Mesothelial cell of epicardium (in vitro differentiated cells): ENCODE measurements at regions not wholly inside any gene's neighbourhood (a gene's known extent, or its start where the extent isn't known, plus 50 kb on each side); places are given as distances from the start of the nearest gene placed in this dataset.

Source experiments
- DNase-seq, 2 experiments: peaks; one replicate each; pipeline ENCODE4 v3.0.0; 2021; ENCODE audit warnings: low spot score in 2 of 2; ENCODE audit not compliant: unreplicated experiment in 2 of 2
- H3K27ac Mint-ChIP-seq: 2 replicates; pipeline ENCODE4 v1.8.0; 2021; ENCODE audit warnings: mixed read lengths
- H3K27me3 Mint-ChIP-seq: 2 replicates; pipeline ENCODE4 v1.8.0; 2021; ENCODE audit warnings: low read depth, mixed read lengths
- H3K36me3 Mint-ChIP-seq: 2 replicates; pipeline ENCODE4 v1.8.0; 2021; ENCODE audit warnings: mixed read lengths
- H3K4me1 Mint-ChIP-seq: 2 replicates; pipeline ENCODE4 v1.8.0; 2021; ENCODE audit warnings: mixed read lengths
- H3K4me3 Mint-ChIP-seq: 2 replicates; pipeline ENCODE4 v1.8.0; 2021; ENCODE audit warnings: mild to moderate bottlenecking, moderate library complexity, mixed read lengths
- H3K9me3 Mint-ChIP-seq: 2 replicates; pipeline ENCODE4 v1.8.0; 2021; ENCODE audit warnings: mixed read lengths
- TF ChIP-seq, protein P1 (sequence below): fragments of 200-600 bp; sonication (generic); IDR thresholded peaks from one replicate; pipeline ENCODE4 v1.5.0; 2021; ENCODE audit warnings: antibody characterized with exemption; ENCODE audit not compliant: unreplicated experiment

DNA sequence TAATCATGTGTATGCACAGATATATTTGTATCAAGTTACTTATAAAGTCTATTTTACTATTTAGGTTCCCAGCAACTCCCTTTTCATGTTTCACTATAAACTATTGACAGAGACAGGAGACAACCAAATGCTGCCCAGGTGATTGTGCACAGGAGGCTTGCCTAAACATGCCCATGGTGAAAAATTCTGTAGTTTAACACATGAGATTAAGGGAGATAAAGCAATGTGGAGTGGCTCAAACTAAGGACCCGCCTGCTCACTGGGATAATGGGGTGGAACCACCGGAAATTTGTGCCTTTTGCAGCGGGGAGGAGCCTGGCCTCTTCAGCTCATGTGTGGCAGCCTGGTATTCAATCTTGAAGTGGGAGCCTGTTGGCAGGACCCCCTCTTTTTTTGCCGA lies 459.5 kb upstream of the CNTN5 start:
- H3K27me3 Mint-ChIP-seq = no peaks in the 10 kb centered on the region
- H3K9me3 Mint-ChIP-seq = no peaks in the 10 kb centered on the region
- no peak overlapping the region for H3K4me3 Mint-ChIP-seq
- H3K27ac Mint-ChIP-seq = no peak overlapping the region
- no peak for DNase-seq
- TF ChIP-seq, protein P1, sequence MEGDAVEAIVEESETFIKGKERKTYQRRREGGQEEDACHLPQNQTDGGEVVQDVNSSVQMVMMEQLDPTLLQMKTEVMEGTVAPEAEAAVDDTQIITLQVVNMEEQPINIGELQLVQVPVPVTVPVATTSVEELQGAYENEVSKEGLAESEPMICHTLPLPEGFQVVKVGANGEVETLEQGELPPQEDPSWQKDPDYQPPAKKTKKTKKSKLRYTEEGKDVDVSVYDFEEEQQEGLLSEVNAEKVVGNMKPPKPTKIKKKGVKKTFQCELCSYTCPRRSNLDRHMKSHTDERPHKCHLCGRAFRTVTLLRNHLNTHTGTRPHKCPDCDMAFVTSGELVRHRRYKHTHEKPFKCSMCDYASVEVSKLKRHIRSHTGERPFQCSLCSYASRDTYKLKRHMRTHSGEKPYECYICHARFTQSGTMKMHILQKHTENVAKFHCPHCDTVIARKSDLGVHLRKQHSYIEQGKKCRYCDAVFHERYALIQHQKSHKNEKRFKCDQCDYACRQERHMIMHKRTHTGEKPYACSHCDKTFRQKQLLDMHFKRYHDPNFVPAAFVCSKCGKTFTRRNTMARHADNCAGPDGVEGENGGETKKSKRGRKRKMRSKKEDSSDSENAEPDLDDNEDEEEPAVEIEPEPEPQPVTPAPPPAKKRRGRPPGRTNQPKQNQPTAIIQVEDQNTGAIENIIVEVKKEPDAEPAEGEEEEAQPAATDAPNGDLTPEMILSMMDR = no peak
- peaks cover 17% of the 10 kb centered on the region for H3K4me1 Mint-ChIP-seq
- no peaks in the 10 kb centered on the region for H3K36me3 Mint-ChIP-seq

DNA sequence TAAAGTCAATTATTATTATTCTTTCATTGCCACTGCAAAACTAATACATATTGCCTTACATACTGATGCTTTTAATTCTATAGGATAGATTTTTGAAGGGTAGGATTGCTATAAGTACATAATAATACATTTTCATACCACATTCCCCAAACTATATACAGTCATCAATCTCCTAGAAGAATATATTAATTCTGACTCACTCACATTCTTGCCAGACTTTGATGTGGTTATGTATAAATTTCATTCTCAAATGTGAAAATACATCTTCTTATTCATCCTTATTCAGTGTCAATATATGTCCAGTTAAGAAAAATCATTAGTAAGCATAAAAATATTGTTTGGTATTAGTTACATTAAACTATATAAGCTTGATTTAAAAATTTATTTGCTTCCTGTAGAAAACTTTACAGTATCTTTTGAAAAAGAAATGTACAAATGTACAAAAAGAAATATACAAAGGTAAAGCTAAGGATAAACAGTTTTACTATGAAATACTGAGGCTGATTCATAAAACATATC lies 458.8 kb upstream of the CNTN5 start:
- Mint-ChIP-seq H3K27ac (no peak overlapping the region), H3K27me3 (no peaks in the 10 kb centered on the region), H3K4me3 (no peak overlapping the region), H3K9me3 (no peaks in the 10 kb centered on the region), H3K4me1 (peaks cover 17% of the 10 kb centered on the region), H3K36me3 (no peaks in the 10 kb centered on the region)
- DNase-seq = no peak
- TF ChIP-seq, protein P1 = no peak

- Mint-ChIP-seq H3K27ac (no peak overlapping the region), H3K4me3 (no peak overlapping the region), H3K4me1 (peaks cover 18% of the 10 kb centered on the region), H3K36me3 (no peaks in the 10 kb centered on the region), H3K27me3 (no peaks in the 10 kb centered on the region), H3K9me3 (no peaks in the 10 kb centered on the region)
- TF ChIP-seq, protein P1 = no peak
- no peak for DNase-seq
Measured at GRCh38 chr11:98564233-98564632, 456.5 kb upstream of the CNTN5 start.

DNA sequence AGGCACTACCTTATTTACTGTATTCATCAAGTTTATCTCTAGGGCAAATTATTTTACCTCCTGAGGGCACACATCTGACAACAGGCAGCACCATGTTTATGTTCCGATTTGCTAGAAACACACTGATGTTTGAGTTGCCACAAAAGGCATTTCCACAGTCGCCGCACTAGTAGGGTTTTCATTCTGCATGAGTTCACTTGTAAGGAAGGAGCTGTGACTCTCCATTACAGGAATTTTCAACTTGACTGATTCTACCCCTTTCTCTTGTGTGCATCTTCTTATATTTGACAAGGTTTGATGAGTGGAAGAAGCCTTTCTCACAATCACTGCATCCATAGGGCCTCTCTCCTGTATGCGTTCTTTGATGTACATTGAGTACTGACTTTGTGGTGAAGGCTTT lies 455.9 kb upstream of the CNTN5 start:
- H3K27ac Mint-ChIP-seq = no peak overlapping the region
- no peaks in the 10 kb centered on the region for H3K9me3 Mint-ChIP-seq
- no peak overlapping the region for H3K4me3 Mint-ChIP-seq
- TF ChIP-seq, protein P1 = no peak
- H3K4me1 Mint-ChIP-seq = peaks cover 15% of the 10 kb centered on the region
- H3K36me3 Mint-ChIP-seq = no peaks in the 10 kb centered on the region
- no peaks in the 10 kb centered on the region for H3K27me3 Mint-ChIP-seq
- DNase-seq = no peak

DNA sequence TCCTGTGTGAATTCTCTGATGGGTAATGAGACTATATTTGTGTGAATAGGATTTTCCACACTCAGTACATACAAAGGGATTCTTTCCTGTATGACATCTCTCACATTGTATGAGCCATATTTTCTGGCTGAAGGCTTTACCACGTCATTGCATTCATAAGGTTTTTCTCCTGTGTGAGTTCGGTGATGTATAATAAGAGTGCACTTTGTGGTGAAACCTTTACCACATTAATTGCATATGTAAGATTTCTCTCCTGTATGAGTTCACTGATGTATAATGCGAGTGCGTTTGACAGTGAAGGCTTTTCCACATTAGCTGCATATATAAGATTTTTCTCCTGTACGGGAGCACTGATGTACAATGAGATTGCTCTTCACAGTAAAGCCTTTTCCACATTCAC lies 455.4 kb upstream of the CNTN5 start:
- Mint-ChIP-seq H3K4me3 (no peak overlapping the region), H3K27me3 (no peaks in the 10 kb centered on the region), H3K4me1 (peaks cover 11% of the 10 kb centered on the region), H3K27ac (no peak overlapping the region), H3K36me3 (no peaks in the 10 kb centered on the region), H3K9me3 (no peaks in the 10 kb centered on the region)
- DNase-seq = no peak
- TF ChIP-seq, protein P1 = no peak

GRCh38 chr11:98566978-98567377 lies 453.8 kb upstream of the CNTN5 start:
- H3K36me3 Mint-ChIP-seq = no peaks in the 10 kb centered on the region
- no peaks in the 10 kb centered on the region for H3K27me3 Mint-ChIP-seq
- H3K9me3 Mint-ChIP-seq = no peaks in the 10 kb centered on the region
- peaks cover 3% of the 10 kb centered on the region for H3K4me1 Mint-ChIP-seq
- no peak overlapping the region for H3K27ac Mint-ChIP-seq
- TF ChIP-seq, protein P1 = no peak
- no peak overlapping the region for H3K4me3 Mint-ChIP-seq
- DNase-seq = no peak
